ENCODE measurements at regions not wholly inside any gene's neighbourhood (a gene's known extent, or its start where the extent isn't known, plus 50 kb on each side); places are given as distances from the start of the nearest gene placed in this dataset.

- Histone ChIP-seq H3K4me1 (no peaks in the 10 kb centered on the region), H3K27ac (no peak overlapping the region), H3K9ac (ENCODE audit: low read depth in 2 of 2, low read length in 2 of 2) (no peak overlapping the region), H3K4me3 (no peak overlapping the region), H3K36me3 (no peaks in the 10 kb centered on the region), H3K27me3 (no peaks in the 10 kb centered on the region), H3K9me3 (no peaks in the 10 kb centered on the region)
- TF ChIP-seq, protein P1, sequence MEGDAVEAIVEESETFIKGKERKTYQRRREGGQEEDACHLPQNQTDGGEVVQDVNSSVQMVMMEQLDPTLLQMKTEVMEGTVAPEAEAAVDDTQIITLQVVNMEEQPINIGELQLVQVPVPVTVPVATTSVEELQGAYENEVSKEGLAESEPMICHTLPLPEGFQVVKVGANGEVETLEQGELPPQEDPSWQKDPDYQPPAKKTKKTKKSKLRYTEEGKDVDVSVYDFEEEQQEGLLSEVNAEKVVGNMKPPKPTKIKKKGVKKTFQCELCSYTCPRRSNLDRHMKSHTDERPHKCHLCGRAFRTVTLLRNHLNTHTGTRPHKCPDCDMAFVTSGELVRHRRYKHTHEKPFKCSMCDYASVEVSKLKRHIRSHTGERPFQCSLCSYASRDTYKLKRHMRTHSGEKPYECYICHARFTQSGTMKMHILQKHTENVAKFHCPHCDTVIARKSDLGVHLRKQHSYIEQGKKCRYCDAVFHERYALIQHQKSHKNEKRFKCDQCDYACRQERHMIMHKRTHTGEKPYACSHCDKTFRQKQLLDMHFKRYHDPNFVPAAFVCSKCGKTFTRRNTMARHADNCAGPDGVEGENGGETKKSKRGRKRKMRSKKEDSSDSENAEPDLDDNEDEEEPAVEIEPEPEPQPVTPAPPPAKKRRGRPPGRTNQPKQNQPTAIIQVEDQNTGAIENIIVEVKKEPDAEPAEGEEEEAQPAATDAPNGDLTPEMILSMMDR (IDR thresholded peaks at IDR 0.05), result no peak
- DNase-seq, result no peak
- intact Hi-C loops (cut with DNase I), result no loop called here
These were observed 195.5 kb upstream of the NFIA start for GRCh38 chr1:60886793-60887331.

DNA sequence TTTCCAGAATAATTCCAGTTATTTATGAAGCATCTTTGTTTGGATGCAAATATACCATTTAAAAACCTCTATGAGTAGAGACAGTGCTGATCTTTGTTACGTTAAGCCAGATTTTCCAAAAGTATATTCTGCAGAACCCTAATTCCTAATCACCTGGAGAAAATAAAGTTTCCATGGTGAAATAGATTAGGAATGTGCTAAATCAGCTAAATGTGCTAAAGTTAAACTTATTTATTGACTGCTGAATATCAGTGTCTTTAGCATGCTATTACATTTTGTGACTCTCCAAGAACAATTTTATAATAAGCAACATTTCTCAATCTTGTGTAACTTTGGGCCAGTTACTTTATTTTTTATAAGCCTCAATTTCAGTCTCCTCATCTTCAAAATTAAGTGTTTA, 196.3 kb upstream of the NFIA start:
- no peak overlapping the region for H3K27ac ChIP-seq
- no peak overlapping the region for H3K9ac ChIP-seq (ENCODE audit: low read depth in 2 of 2, low read length in 2 of 2)
- DNase-seq, result no peak
- intact Hi-C loops (cut with DNase I), result no loop called here
- H3K9me3 ChIP-seq, result no peaks in the 10 kb centered on the region
- no peaks in the 10 kb centered on the region for H3K36me3 ChIP-seq
- TF ChIP-seq, protein P1 (IDR thresholded peaks at IDR 0.05), result no peak
- H3K4me3 ChIP-seq, result no peak overlapping the region
- no peaks in the 10 kb centered on the region for H3K27me3 ChIP-seq
- H3K4me1 ChIP-seq, result no peaks in the 10 kb centered on the region

DNA sequence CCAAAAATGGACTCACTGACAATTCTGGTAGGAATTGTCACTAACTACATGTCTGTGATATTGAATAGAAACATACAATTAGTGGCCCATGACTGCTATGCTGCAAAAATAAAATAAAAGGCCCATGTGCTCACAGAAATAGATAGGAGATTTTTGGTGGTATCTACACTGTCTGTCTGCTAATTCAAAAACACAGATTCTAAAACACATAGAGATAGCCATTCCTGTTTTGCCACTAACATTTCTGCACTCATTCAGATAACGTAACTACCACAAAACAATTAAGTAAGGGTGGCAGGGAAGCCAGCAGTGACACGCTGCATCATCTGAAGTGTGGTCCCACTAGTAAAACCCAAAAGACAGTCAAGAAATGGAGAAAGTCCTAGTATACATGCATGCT, 202.2 kb upstream of the NFIA start:
- Histone ChIP-seq H3K36me3 (no peaks in the 10 kb centered on the region), H3K27me3 (no peaks in the 10 kb centered on the region), H3K27ac (no peak overlapping the region), H3K4me1 (no peaks in the 10 kb centered on the region), H3K4me3 (no peak overlapping the region), H3K9ac (ENCODE audit: low read depth in 2 of 2, low read length in 2 of 2) (no peak overlapping the region), H3K9me3 (no peaks in the 10 kb centered on the region)
- intact Hi-C loops (cut with DNase I), result no loop called here
- TF ChIP-seq, protein P1 (IDR thresholded peaks at IDR 0.05), result no peak
- DNase-seq, result no peak

- intact Hi-C loops (cut with DNase I), result no loop called here
- H3K36me3 ChIP-seq, result no peaks in the 10 kb centered on the region
- TF ChIP-seq, protein P1 (IDR thresholded peaks at IDR 0.05), result no peak
These were observed 204.0 kb upstream of the NFIA start for GRCh38 chr1:60878323-60878722.

DNA sequence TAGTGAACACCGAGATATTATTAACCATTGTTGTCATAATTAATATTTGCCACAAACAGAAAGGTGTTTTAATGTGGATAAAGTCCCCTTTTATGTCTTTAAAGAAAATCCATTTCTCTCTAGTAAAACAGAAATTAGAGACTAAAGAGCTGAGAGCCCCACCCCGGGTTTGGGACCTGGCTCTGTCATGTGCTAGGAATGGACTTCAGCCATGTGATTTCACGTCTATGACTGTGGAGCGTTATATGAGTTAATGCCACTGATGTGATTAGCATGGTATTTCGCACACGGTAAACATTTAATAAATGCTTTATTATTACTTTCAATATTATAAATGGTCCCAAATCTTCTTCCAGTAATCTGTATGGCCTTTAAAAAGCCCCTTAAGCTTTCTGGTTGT, 205.0 kb upstream of the NFIA start:
- H3K9ac ChIP-seq (ENCODE audit: low read depth in 2 of 2, low read length in 2 of 2), result no peak overlapping the region
- H3K27ac ChIP-seq, result no peak overlapping the region
- DNase-seq, result no peak
- H3K27me3 ChIP-seq, result no peaks in the 10 kb centered on the region
- TF ChIP-seq, protein P1 (IDR thresholded peaks at IDR 0.05), result no peak
- intact Hi-C loops (cut with DNase I), result no loop called here
- H3K9me3 ChIP-seq, result no peaks in the 10 kb centered on the region
- no peak overlapping the region for H3K4me3 ChIP-seq
- no peaks in the 10 kb centered on the region for H3K4me1 ChIP-seq
- no peaks in the 10 kb centered on the region for H3K36me3 ChIP-seq

More at GRCh38 chr1:60878323-60878722, 204.0 kb upstream of the NFIA start:
- H3K9me3 ChIP-seq, result no peaks in the 10 kb centered on the region
- no peaks in the 10 kb centered on the region for H3K27me3 ChIP-seq
- no peaks in the 10 kb centered on the region for H3K4me1 ChIP-seq
- H3K4me3 ChIP-seq, result no peak overlapping the region
- no peak overlapping the region for H3K27ac ChIP-seq
- H3K9ac ChIP-seq (ENCODE audit: low read depth in 2 of 2, low read length in 2 of 2), result no peak overlapping the region
- no peak for DNase-seq
